Liver (tissue), 8 donors: ENCODE measurements at regions not wholly inside any gene's neighbourhood (a gene's known extent, or its start where the extent isn't known, plus 50 kb on each side); places are given as distances from the start of the nearest gene placed in this dataset.

Experiments
- DNase-seq: peaks from one replicate; pipeline ENCODE4 v3.0.0-alpha.2; 2017; ENCODE audit warnings: low spot score
- H3K27ac ChIP-seq, 2 donors: one replicate each; pipeline ENCODE4 v1.7.0; 2013; ENCODE audit warnings: inconsistent platforms in 2 of 2, low read length in 2 of 2, control low read depth in 1 of 2, low read depth in 1 of 2, mild to moderate bottlenecking in 1 of 2
- H3K27me3 ChIP-seq, 4 donors: one replicate each; pipeline versions ENCODE4 v1.6.1 to v1.7.0; 2013; ENCODE audit warnings: low read length in 3 of 4, inconsistent platforms in 1 of 4, mild to moderate bottlenecking in 1 of 4, moderate library complexity in 1 of 4; ENCODE audit not compliant: control insufficient read depth in 4 of 4, insufficient read depth in 4 of 4
- H3K36me3 ChIP-seq, 4 donors: one replicate each; pipeline versions ENCODE4 v1.6.1 to v1.7.0; 2013; ENCODE audit warnings: low read length in 3 of 4, mild to moderate bottlenecking in 3 of 4, low read depth in 1 of 4, moderate library complexity in 1 of 4; ENCODE audit not compliant: control insufficient read depth in 4 of 4, insufficient read depth in 3 of 4
- H3K4me1 ChIP-seq, 4 donors: one replicate each; pipeline versions ENCODE4 v1.6.1 to v1.7.0; 2013; ENCODE audit warnings: low read length in 3 of 4, mild to moderate bottlenecking in 3 of 4, moderate library complexity in 1 of 4; ENCODE audit not compliant: control insufficient read depth in 4 of 4, insufficient read depth in 4 of 4
- H3K4me3 ChIP-seq, 3 donors: one replicate each; pipeline versions ENCODE4 v1.6.1 to v1.7.0; 2013; ENCODE audit warnings: low read length in 3 of 3, control low read depth in 1 of 3, low read depth in 1 of 3, mild to moderate bottlenecking in 1 of 3
- H3K9ac ChIP-seq, 2 donors: one replicate each; pipeline ENCODE4 v1.7.0; 2013; ENCODE audit warnings: low read length in 2 of 2, mild to moderate bottlenecking in 2 of 2, moderate library complexity in 2 of 2, control low read depth in 1 of 2, low read depth in 1 of 2
- H3K9me3 ChIP-seq, 4 donors: one replicate each; pipeline versions ENCODE4 v1.6.1 to v1.7.0; 2013; ENCODE audit warnings: low read length in 3 of 4; ENCODE audit not compliant: control insufficient read depth in 4 of 4
- EGR1 ChIP-seq, 2 donors: IDR thresholded peaks; 2 replicates each; pipeline ENCODE4 v1.6.1; 2016 to 2018; ENCODE audit warnings: antibody characterized with exemption in 2 of 2, low read depth in 2 of 2
- FOXA1 ChIP-seq: IDR thresholded peaks from 2 replicates; pipeline ENCODE4 v1.6.1; 2016; ENCODE audit warnings: antibody characterized with exemption
- FOXA2 ChIP-seq: IDR thresholded peaks from 2 replicates; pipeline ENCODE4 v1.6.1; 2016; ENCODE audit warnings: antibody characterized with exemption
- GABPA ChIP-seq, 2 donors: IDR thresholded peaks in 1 of 2; conservative IDR thresholded peaks in 1 of 2; 2 replicates each; pipeline ENCODE4 v1.6.1; 2016; ENCODE audit warnings: antibody characterized with exemption in 2 of 2, mild to moderate bottlenecking in 1 of 2, moderate library complexity in 1 of 2
- HNF4A ChIP-seq, 2 donors: conservative IDR thresholded peaks; 2 replicates each; pipeline ENCODE4 v1.6.1; 2016; ENCODE audit warnings: antibody characterized with exemption in 2 of 2, mild to moderate bottlenecking in 2 of 2
- HNF4G ChIP-seq: IDR thresholded peaks from 2 replicates; pipeline ENCODE4 v1.6.1; 2016; ENCODE audit warnings: antibody characterized with exemption
- JUND ChIP-seq, 2 donors: IDR thresholded peaks; 2 replicates each; pipeline ENCODE4 v1.6.1; 2016; ENCODE audit warnings: antibody characterized with exemption in 2 of 2
- NR2F2 ChIP-seq: IDR thresholded peaks from 2 replicates; pipeline ENCODE4 v1.6.1; 2016; ENCODE audit warnings: antibody characterized with exemption
- RAD21 ChIP-seq, 2 donors: IDR thresholded peaks; 2 replicates each; pipeline ENCODE4 v1.6.1; 2016; ENCODE audit warnings: antibody characterized with exemption in 2 of 2, mild to moderate bottlenecking in 2 of 2
- RXRA ChIP-seq, 2 donors: IDR thresholded peaks; 2 replicates each; pipeline ENCODE4 v1.6.1; 2017 to 2018; ENCODE audit warnings: antibody characterized with exemption in 2 of 2, mild to moderate bottlenecking in 1 of 2
- SP1 ChIP-seq: IDR thresholded peaks from 2 replicates; pipeline ENCODE4 v1.6.1; 2018; ENCODE audit warnings: antibody characterized with exemption, mild to moderate bottlenecking
- TAF1 ChIP-seq: conservative IDR thresholded peaks from 2 replicates; pipeline ENCODE4 v1.6.1; 2016; ENCODE audit warnings: antibody characterized with exemption, mild to moderate bottlenecking
- YY1 ChIP-seq: IDR thresholded peaks from 2 replicates; pipeline ENCODE4 v1.6.1; 2016; ENCODE audit warnings: antibody characterized with exemption, mild to moderate bottlenecking
- WGBS: extraction: QIAGEN DNeasy Blood & Tissue Kit; methylation state at CpG from one replicate; pipeline ENCODE4 v1.1.7; 2013; 5-methylcytosine and 5-hydroxymethylcytosine counted together
- TF ChIP-seq, protein P1 (sequence below): IDR thresholded peaks from 2 replicates; pipeline ENCODE4 v1.6.1; 2016; ENCODE audit warnings: antibody characterized with exemption, mild to moderate bottlenecking
- TF ChIP-seq, protein P2 (sequence below): IDR thresholded peaks from 2 replicates; pipeline ENCODE4 v1.6.1; 2016; ENCODE audit warnings: antibody characterized with exemption
- TF ChIP-seq, protein P3 (sequence below): IDR thresholded peaks from 2 replicates; pipeline ENCODE4 v1.6.1; 2016; ENCODE audit warnings: antibody characterized with exemption
- TF ChIP-seq, protein P4 (sequence below): IDR thresholded peaks from 2 replicates; pipeline ENCODE4 v1.6.1; 2016; ENCODE audit warnings: antibody characterized with exemption
- TF ChIP-seq, protein P5 (sequence below): fragments of 150-350 bp; IDR thresholded peaks from 2 replicates; pipeline ENCODE4 v1.5.1; 2017; ENCODE audit warnings: improper control_type of control experiment, low read depth, low read length; ENCODE audit not compliant: missing input control
- donor health status: healthy.
- donor health status: healthy.
- donor health status: healthy.
- donor health status: healthy.
- donor health status: healthy.

DNA sequence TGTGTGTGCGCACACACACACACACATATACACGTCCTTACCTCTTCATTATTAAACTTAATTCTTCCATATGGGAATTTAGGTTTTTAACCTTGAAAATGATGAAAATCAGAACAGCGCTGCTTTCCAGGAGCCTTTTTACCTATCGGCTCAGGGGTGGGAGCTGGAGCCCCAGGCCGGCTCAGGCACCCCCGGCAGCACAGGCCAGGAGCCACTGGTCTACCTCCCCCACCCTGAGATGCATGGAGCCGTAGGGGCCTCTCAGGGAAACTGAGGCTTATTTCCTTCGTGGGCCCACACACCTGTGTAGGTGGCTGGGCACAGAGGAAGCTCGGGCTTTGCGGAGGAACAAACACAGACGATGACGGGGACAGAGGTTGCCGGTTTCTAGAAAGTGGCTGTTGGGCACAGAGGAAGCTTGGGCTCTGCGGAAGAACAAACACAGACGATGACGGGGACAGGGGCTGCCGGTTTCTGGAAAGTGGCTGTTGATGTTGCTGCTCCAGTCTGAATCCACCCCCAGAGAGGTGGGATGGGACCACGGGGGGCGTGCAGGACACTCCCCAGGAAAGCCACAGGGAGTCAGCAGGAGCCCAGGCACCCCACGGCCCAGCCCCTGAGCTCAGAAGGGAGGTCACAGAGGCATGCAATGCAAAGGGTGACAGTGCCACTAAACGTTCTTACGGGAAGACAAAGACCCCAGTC, 149.4 kb downstream of the BRD1 start:
- Histone ChIP-seq H3K9ac (no peak overlapping the region), H3K4me3 (no peak overlapping the region), H3K9me3 (no peaks in the 10 kb centered on the region), H3K36me3 (no peaks in the 10 kb centered on the region), H3K27ac (no peak overlapping the region), H3K27me3 (no peaks in the 10 kb centered on the region), H3K4me1 (no peaks in the 10 kb centered on the region)
- no peak for DNase-seq
- 50% methylated on average over 22 of the region's 22 CpGs for WGBS
- TF ChIP-seq, protein P1, sequence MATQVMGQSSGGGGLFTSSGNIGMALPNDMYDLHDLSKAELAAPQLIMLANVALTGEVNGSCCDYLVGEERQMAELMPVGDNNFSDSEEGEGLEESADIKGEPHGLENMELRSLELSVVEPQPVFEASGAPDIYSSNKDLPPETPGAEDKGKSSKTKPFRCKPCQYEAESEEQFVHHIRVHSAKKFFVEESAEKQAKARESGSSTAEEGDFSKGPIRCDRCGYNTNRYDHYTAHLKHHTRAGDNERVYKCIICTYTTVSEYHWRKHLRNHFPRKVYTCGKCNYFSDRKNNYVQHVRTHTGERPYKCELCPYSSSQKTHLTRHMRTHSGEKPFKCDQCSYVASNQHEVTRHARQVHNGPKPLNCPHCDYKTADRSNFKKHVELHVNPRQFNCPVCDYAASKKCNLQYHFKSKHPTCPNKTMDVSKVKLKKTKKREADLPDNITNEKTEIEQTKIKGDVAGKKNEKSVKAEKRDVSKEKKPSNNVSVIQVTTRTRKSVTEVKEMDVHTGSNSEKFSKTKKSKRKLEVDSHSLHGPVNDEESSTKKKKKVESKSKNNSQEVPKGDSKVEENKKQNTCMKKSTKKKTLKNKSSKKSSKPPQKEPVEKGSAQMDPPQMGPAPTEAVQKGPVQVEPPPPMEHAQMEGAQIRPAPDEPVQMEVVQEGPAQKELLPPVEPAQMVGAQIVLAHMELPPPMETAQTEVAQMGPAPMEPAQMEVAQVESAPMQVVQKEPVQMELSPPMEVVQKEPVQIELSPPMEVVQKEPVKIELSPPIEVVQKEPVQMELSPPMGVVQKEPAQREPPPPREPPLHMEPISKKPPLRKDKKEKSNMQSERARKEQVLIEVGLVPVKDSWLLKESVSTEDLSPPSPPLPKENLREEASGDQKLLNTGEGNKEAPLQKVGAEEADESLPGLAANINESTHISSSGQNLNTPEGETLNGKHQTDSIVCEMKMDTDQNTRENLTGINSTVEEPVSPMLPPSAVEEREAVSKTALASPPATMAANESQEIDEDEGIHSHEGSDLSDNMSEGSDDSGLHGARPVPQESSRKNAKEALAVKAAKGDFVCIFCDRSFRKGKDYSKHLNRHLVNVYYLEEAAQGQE, result no peak
- TF ChIP-seq JUND (IDR thresholded peaks at IDR 0.05) (no peak), SP1 (no peak), EGR1 (IDR thresholded peaks at IDR 0.05; ENCODE audit: low read depth in 2 of 2) (no peak), RXRA (IDR thresholded peaks at IDR 0.05) (no peak), HNF4G (no peak), FOXA1 (no peak), FOXA2 (no peak), GABPA (IDR thresholded peaks at IDR 0.05 in 1 of 2, conservative IDR thresholded peaks at IDR 0.05 in 1 of 2) (no peak), RAD21 (IDR thresholded peaks at IDR 0.05) (no peak), HNF4A (conservative IDR thresholded peaks at IDR 0.05) (no peak), NR2F2 (no peak), TAF1 (no peak), YY1 (no peak)
- TF ChIP-seq, protein P2, sequence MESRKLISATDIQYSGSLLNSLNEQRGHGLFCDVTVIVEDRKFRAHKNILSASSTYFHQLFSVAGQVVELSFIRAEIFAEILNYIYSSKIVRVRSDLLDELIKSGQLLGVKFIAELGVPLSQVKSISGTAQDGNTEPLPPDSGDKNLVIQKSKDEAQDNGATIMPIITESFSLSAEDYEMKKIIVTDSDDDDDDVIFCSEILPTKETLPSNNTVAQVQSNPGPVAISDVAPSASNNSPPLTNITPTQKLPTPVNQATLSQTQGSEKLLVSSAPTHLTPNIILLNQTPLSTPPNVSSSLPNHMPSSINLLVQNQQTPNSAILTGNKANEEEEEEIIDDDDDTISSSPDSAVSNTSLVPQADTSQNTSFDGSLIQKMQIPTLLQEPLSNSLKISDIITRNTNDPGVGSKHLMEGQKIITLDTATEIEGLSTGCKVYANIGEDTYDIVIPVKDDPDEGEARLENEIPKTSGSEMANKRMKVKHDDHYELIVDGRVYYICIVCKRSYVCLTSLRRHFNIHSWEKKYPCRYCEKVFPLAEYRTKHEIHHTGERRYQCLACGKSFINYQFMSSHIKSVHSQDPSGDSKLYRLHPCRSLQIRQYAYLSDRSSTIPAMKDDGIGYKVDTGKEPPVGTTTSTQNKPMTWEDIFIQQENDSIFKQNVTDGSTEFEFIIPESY, result no peak
- TF ChIP-seq, protein P3, sequence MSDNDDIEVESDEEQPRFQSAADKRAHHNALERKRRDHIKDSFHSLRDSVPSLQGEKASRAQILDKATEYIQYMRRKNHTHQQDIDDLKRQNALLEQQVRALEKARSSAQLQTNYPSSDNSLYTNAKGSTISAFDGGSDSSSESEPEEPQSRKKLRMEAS, result no peak
- TF ChIP-seq, protein P4, sequence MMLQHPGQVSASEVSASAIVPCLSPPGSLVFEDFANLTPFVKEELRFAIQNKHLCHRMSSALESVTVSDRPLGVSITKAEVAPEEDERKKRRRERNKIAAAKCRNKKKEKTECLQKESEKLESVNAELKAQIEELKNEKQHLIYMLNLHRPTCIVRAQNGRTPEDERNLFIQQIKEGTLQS, result no peak
- TF ChIP-seq, protein P5, sequence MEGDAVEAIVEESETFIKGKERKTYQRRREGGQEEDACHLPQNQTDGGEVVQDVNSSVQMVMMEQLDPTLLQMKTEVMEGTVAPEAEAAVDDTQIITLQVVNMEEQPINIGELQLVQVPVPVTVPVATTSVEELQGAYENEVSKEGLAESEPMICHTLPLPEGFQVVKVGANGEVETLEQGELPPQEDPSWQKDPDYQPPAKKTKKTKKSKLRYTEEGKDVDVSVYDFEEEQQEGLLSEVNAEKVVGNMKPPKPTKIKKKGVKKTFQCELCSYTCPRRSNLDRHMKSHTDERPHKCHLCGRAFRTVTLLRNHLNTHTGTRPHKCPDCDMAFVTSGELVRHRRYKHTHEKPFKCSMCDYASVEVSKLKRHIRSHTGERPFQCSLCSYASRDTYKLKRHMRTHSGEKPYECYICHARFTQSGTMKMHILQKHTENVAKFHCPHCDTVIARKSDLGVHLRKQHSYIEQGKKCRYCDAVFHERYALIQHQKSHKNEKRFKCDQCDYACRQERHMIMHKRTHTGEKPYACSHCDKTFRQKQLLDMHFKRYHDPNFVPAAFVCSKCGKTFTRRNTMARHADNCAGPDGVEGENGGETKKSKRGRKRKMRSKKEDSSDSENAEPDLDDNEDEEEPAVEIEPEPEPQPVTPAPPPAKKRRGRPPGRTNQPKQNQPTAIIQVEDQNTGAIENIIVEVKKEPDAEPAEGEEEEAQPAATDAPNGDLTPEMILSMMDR, result no peak
